SK-N-SH (cell line): ENCODE measurements at regions not wholly inside any gene's neighbourhood (a gene's known extent, or its start where the extent isn't known, plus 50 kb on each side); places are given as distances from the start of the nearest gene placed in this dataset.

Experiments
- CTCF ChIA-PET: fragments of 300-600, 350-600 bp; formaldehyde crosslinking; extraction: SDS; loops from one replicate; lab custom pipeline; 2021; lab: Yijun Ruan, JAX
- POLR2A ChIA-PET: fragments of 350-600 bp; sonication (Branson Sonifier 250); formaldehyde crosslinking; extraction: SDS; loops from one replicate; lab custom pipeline; 2020; ENCODE audit warnings: antibody characterized with exemption, inconsistent platforms; lab: Yijun Ruan, JAX
- DNase-seq: peaks from one replicate; pipeline ENCODE4 v3.0.0; 2012
- H2AFZ ChIP-seq: fragments of 200-600 bp; sonication (generic); 2 replicates; pipeline ENCODE4 v1.8.1; 2016; ENCODE audit warnings: antibody characterized with exemption, mild to moderate bottlenecking, low read depth
- H3F3A ChIP-seq: fragments of 200-600 bp; sonication (generic); replicated peaks from 2 replicates; pipeline ENCODE3; 2016; ENCODE audit warnings: antibody characterized with exemption, mild to moderate bottlenecking; ENCODE audit not compliant: insufficient read depth
- H3K27ac ChIP-seq, 2 experiments: fragments of 200-500 bp in 1 of 2; fragments of 200-600 bp in 1 of 2; sonication (Bioruptor generic) in 1 of 2; sonication (generic), shearing (Covaris generic) in 1 of 2; 2 replicates each; pipeline versions ENCODE4 v1.5.1 to v1.6.1; 2014 to 2016; ENCODE audit warnings: low read depth in 2 of 2, inconsistent platforms in 1 of 2, low read length in 1 of 2, mild to moderate bottlenecking in 1 of 2, mixed read lengths in 1 of 2
- H3K27me3 ChIP-seq: fragments of 200-600 bp; sonication (generic), shearing (Covaris generic); 2 replicates; pipeline ENCODE4 v1.6.1; 2016; ENCODE audit warnings: mixed run types; ENCODE audit not compliant: insufficient read depth
- H3K36me3 ChIP-seq, 2 experiments: fragments of 200-500 bp in 1 of 2; fragments of 200-600 bp in 1 of 2; sonication (Bioruptor generic) in 1 of 2; sonication (generic) in 1 of 2; replicated peaks in 1 of 2; 2 replicates each; pipeline versions ENCODE3 to v1.5.1; 2014 to 2016; ENCODE audit warnings: low read length in 1 of 2, mild to moderate bottlenecking in 1 of 2; ENCODE audit not compliant: insufficient read depth in 2 of 2, control insufficient read depth in 1 of 2
- H3K4me1 ChIP-seq, 2 experiments: fragments of 200-500 bp in 1 of 2; fragments of 200-600 bp in 1 of 2; sonication (Bioruptor generic) in 1 of 2; sonication (generic), shearing (Covaris generic) in 1 of 2; 2 replicates each; pipeline versions ENCODE4 v1.5.1 to v1.6.1; 2014 to 2016; ENCODE audit warnings: low read depth in 1 of 2, low read length in 1 of 2, mixed run types in 1 of 2; ENCODE audit not compliant: insufficient read depth in 2 of 2, control insufficient read depth in 1 of 2
- H3K4me2 ChIP-seq: fragments of 200-600 bp; sonication (generic), shearing (Covaris generic); 2 replicates; pipeline ENCODE4 v1.6.1; 2017; ENCODE audit warnings: mixed run types
- H3K4me3 ChIP-seq, 2 experiments: fragments of 200-500 bp in 1 of 2; fragments of 200-600 bp in 1 of 2; sonication (Bioruptor generic) in 1 of 2; sonication (generic), shearing (Covaris generic) in 1 of 2; 2 replicates each; pipeline versions ENCODE4 v1.5.1 to v1.8.1; 2014 to 2016; ENCODE audit warnings: low read depth in 2 of 2, inconsistent platforms in 1 of 2, low read length in 1 of 2, mild to moderate bottlenecking in 1 of 2, mixed read lengths in 1 of 2, moderate library complexity in 1 of 2
- H3K79me2 ChIP-seq: fragments of 200-600 bp; sonication (generic); 2 replicates; pipeline ENCODE4 v1.8.1; 2017; ENCODE audit warnings: mild to moderate bottlenecking; ENCODE audit not compliant: insufficient read depth
- H3K9ac ChIP-seq: fragments of 200-600 bp; sonication (generic); 2 replicates; pipeline ENCODE4 v1.6.1; 2017; ENCODE audit warnings: mixed run types
- H3K9me2 ChIP-seq: fragments of 200-600 bp; sonication (generic); 2 replicates; pipeline ENCODE4 v1.6.1; 2017; ENCODE audit warnings: mixed run types
- H3K9me3 ChIP-seq: fragments of 200-600 bp; sonication (generic); 2 replicates; pipeline ENCODE4 v1.6.1; 2017; ENCODE audit warnings: mixed run types, mild to moderate bottlenecking, moderate library complexity
- H4K20me1 ChIP-seq: fragments of 200-600 bp; sonication (generic); 2 replicates; pipeline ENCODE4 v1.6.1; 2017; ENCODE audit warnings: mild to moderate bottlenecking, mixed run types; ENCODE audit not compliant: insufficient read depth
- CHD2 ChIP-seq: fragments of 150-350 bp; IDR thresholded peaks from 2 replicates; pipeline ENCODE4 v1.6.1; 2018; ENCODE audit warnings: low read length; ENCODE audit not compliant: partially characterized antibody
- CTCF ChIP-seq: fragments of 200-600 bp; sonication (generic); IDR thresholded peaks from 2 replicates; pipeline ENCODE4 v1.6.1; 2017; ENCODE audit warnings: antibody characterized with exemption, mild to moderate bottlenecking, moderate library complexity
- EP300 ChIP-seq, 2 experiments: IDR thresholded peaks; 2 replicates each; pipeline versions ENCODE4 v1.4.0 to v1.6.1; 2012; ENCODE audit warnings: borderline replicate concordance in 1 of 2, low read depth in 1 of 2, low read length in 1 of 2
- FOSL2 ChIP-seq: IDR thresholded peaks from 2 replicates; pipeline ENCODE4 v1.4.0; 2012; ENCODE audit warnings: low read depth, mild to moderate bottlenecking, moderate library complexity, borderline replicate concordance
- FOXJ3 ChIP-seq: sonication (generic); formaldehyde crosslinking; IDR thresholded peaks from 2 replicates; pipeline ENCODE4 v1.5.1; 2020; ENCODE audit warnings: mild to moderate bottlenecking, missing genetic modification reagents
- FOXM1 ChIP-seq: IDR thresholded peaks from 2 replicates; pipeline ENCODE4 v1.4.0; 2012; ENCODE audit warnings: low read depth, mild to moderate bottlenecking
- GATA2 ChIP-seq: sonication (generic); formaldehyde crosslinking; IDR thresholded peaks from 2 replicates; pipeline ENCODE4 v1.5.0; 2020; ENCODE audit warnings: mild to moderate bottlenecking, missing genetic modification reagents
- MEF2A ChIP-seq: IDR thresholded peaks from 2 replicates; pipeline ENCODE4 v1.4.0; 2012; ENCODE audit warnings: low read depth, borderline replicate concordance
- MXI1 ChIP-seq: IDR thresholded peaks from 2 replicates; pipeline ENCODE4 v1.6.1; 2012; ENCODE audit warnings: mild to moderate bottlenecking, low read depth, low read length, improper control_type of control experiment
- NRF1 ChIP-seq: IDR thresholded peaks from 2 replicates; pipeline ENCODE4 v1.6.1; 2012; ENCODE audit warnings: low read depth, mild to moderate bottlenecking, low read length
- PBX3 ChIP-seq: IDR thresholded peaks from 2 replicates; pipeline ENCODE4; 2012
- POLR2AphosphoS5 ChIP-seq: IDR thresholded peaks from 2 replicates; pipeline ENCODE4 v1.6.1; 2012; ENCODE audit warnings: low read depth, low read length
- RAD21 ChIP-seq: IDR thresholded peaks from 2 replicates; pipeline ENCODE4 v1.6.1; 2012; ENCODE audit warnings: mild to moderate bottlenecking, low read length
- SIN3A ChIP-seq: IDR thresholded peaks from 2 replicates; pipeline ENCODE4 v1.6.1; 2012; ENCODE audit warnings: low read depth, mild to moderate bottlenecking, low read length, moderate library complexity, borderline replicate concordance
- YY1 ChIP-seq: IDR thresholded peaks from 2 replicates; pipeline ENCODE4 v1.4.0; 2012; ENCODE audit warnings: low read depth, mild to moderate bottlenecking
- ZBTB33 ChIP-seq: IDR thresholded peaks from 2 replicates; pipeline ENCODE4 v1.4.0; 2012; ENCODE audit warnings: low read depth, borderline replicate concordance
- WGBS: methylation state at CpG from one replicate; pipeline ENCODE4 v1.1.6; 2017; ENCODE audit warnings: low lambda C conversion rate; 5-methylcytosine and 5-hydroxymethylcytosine counted together
- TF ChIP-seq, protein P1 (sequence below): IDR thresholded peaks from 2 replicates; pipeline ENCODE4 v1.6.1; 2012; ENCODE audit warnings: mild to moderate bottlenecking, low read depth, low read length, moderate library complexity

DNA sequence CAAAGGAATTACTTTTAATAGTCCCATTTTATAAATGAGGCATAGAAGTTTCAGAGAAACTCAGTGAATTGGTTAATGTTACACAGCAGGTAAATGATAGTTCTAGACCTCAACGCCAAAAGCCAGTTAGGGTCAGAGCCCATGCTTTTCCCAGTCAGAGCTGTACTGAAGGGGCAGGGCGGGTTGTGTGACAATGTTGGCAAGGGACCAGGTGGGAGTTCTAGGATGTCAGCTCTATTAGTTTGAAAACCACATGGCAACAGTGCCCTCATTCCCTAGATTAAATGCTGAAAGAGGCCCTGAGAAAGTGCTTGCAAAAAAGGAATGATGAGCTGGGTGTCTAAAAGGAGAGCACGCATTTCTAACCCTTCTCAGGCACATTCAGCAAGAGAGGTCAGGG lies 65.4 kb upstream of the EPHB1 start:
- no peak for DNase-seq
- Histone ChIP-seq H3K4me3 (no peak overlapping the region), H3K79me2 (no peaks in the 10 kb centered on the region), H3K27ac (no peak overlapping the region), H3K4me2 (no peak overlapping the region), H3K9ac (no peak overlapping the region), H3K36me3 (no peaks in the 10 kb centered on the region), H2AFZ (no peak overlapping the region), H3K9me3 (no peaks in the 10 kb centered on the region), H4K20me1 (no peaks in the 10 kb centered on the region), H3K9me2 (no peaks in the 10 kb centered on the region), H3F3A (no peaks in the 10 kb centered on the region), H3K27me3 (no peaks in the 10 kb centered on the region), H3K4me1 (no peaks in the 10 kb centered on the region)
- ChIA-PET POLR2A (no interaction called here), CTCF (no interaction called here)
- 94% methylated on average over 3 of the region's 3 CpGs for WGBS
- TF ChIP-seq YY1 = no peak
- no peak for TF ChIP-seq MEF2A
- no peak for TF ChIP-seq GATA2 (CRISPR knock-in tag)
- no peak for TF ChIP-seq EP300 (IDR thresholded peaks at IDR 0.05; ENCODE audit: borderline replicate concordance in 1 of 2, low read depth in 1 of 2, low read length in 1 of 2)
- TF ChIP-seq POLR2AphosphoS5 = no peak
- no peak for TF ChIP-seq FOXJ3
- no peak for TF ChIP-seq FOSL2
- TF ChIP-seq CTCF = no peak
- no peak for TF ChIP-seq PBX3
- TF ChIP-seq FOXM1 = no peak
- no peak for TF ChIP-seq NRF1
- TF ChIP-seq SIN3A = no peak
- TF ChIP-seq, protein P1, sequence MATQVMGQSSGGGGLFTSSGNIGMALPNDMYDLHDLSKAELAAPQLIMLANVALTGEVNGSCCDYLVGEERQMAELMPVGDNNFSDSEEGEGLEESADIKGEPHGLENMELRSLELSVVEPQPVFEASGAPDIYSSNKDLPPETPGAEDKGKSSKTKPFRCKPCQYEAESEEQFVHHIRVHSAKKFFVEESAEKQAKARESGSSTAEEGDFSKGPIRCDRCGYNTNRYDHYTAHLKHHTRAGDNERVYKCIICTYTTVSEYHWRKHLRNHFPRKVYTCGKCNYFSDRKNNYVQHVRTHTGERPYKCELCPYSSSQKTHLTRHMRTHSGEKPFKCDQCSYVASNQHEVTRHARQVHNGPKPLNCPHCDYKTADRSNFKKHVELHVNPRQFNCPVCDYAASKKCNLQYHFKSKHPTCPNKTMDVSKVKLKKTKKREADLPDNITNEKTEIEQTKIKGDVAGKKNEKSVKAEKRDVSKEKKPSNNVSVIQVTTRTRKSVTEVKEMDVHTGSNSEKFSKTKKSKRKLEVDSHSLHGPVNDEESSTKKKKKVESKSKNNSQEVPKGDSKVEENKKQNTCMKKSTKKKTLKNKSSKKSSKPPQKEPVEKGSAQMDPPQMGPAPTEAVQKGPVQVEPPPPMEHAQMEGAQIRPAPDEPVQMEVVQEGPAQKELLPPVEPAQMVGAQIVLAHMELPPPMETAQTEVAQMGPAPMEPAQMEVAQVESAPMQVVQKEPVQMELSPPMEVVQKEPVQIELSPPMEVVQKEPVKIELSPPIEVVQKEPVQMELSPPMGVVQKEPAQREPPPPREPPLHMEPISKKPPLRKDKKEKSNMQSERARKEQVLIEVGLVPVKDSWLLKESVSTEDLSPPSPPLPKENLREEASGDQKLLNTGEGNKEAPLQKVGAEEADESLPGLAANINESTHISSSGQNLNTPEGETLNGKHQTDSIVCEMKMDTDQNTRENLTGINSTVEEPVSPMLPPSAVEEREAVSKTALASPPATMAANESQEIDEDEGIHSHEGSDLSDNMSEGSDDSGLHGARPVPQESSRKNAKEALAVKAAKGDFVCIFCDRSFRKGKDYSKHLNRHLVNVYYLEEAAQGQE = no peak
- no peak for TF ChIP-seq ZBTB33
- no peak for TF ChIP-seq RAD21
- no peak for TF ChIP-seq CHD2
- TF ChIP-seq MXI1 = no peak
